ENCODE measurements at regions not wholly inside any gene's neighbourhood (a gene's known extent, or its start where the extent isn't known, plus 50 kb on each side); places are given as distances from the start of the nearest gene placed in this dataset.

DNA sequence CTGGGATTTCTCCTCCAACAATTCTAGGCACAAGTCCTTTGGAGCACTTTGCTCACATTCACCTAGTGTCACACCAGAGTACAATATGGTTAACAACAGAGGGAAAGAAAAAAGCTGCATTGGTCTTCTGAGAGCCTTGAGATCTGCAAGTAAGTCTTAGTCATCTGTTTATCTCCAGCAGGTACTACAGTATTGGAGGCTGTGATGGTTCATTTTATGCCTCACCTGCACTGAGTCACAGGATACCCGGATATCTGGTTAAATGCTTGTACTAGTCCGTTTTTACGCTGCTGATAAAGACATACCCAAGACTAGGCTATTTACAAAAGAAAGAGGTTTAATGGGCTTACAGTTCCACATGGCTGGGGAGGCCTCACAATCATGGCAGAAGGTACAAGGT, 525.0 kb downstream of the NR2F1-AS1 start:
- TF ChIP-seq CTCF (IDR thresholded peaks at IDR 0.05; ENCODE audit: low read depth, low read length) (no peak), MAX (IDR thresholded peaks at IDR 0.05; ENCODE audit: low read depth, low read length) (no peak)

Measured in NB4 (cell line).